HG02870 (cell line): ENCODE measurements at regions not wholly inside any gene's neighbourhood (a gene's known extent, or its start where the extent isn't known, plus 50 kb on each side); places are given as distances from the start of the nearest gene placed in this dataset.

Experiments used
- ATAC-seq: cut with Tn5 transposase; IDR thresholded peaks from one replicate; pipeline ENCODE4 v1.9.1; 2021; ENCODE audit warnings: mild to moderate bottlenecking, moderate library complexity; ENCODE audit not compliant: unreplicated experiment

- no peak for ATAC-seq
Measured at GRCh38 chr2:128447538-128447995, 128.9 kb upstream of the HS6ST1 start.

GRCh38 chr2:128448331-128449225 is 129.9 kb upstream of the HS6ST1 start:
- ATAC-seq: no peak

- ATAC-seq: no peak
Measured at GRCh38 chr2:128449226-128450061, 130.8 kb upstream of the HS6ST1 start.

- no peak for ATAC-seq
Measured at GRCh38 chr2:128450211-128451024, 131.8 kb upstream of the HS6ST1 start.

GRCh38 chr2:128451084-128452023 is 132.7 kb upstream of the HS6ST1 start:
- ATAC-seq: no peak

- ATAC-seq: no peak
Measured at GRCh38 chr2:128452024-128452411, 133.3 kb upstream of the HS6ST1 start.

GRCh38 chr2:128452536-128453530 is 134.2 kb upstream of the HS6ST1 start:
- no peak for ATAC-seq

GRCh38 chr2:128454980-128455720 is 136.5 kb upstream of the HS6ST1 start:
- ATAC-seq: no peak

- no peak for ATAC-seq
Measured at GRCh38 chr2:128455721-128456050, 137.0 kb upstream of the HS6ST1 start.

GRCh38 chr2:128456281-128456680 is 137.6 kb upstream of the HS6ST1 start:
- ATAC-seq: no peak

- no peak for ATAC-seq
Measured at GRCh38 chr2:128457006-128457604, 138.4 kb upstream of the HS6ST1 start.

- no peak for ATAC-seq
Measured at GRCh38 chr2:128457716-128458115, 139.0 kb upstream of the HS6ST1 start.

- ATAC-seq: no peak
Measured at GRCh38 chr2:128458505-128458904, 139.8 kb upstream of the HS6ST1 start.

- ATAC-seq: no peak
Measured at GRCh38 chr2:128464456-128464855, 145.8 kb upstream of the HS6ST1 start.

GRCh38 chr2:128465246-128466170 is 146.8 kb upstream of the HS6ST1 start:
- no peak for ATAC-seq

- ATAC-seq: no peak
Measured at GRCh38 chr2:128466376-128466775, 147.7 kb upstream of the HS6ST1 start.

- ATAC-seq: no peak
Measured at GRCh38 chr2:128466776-128467175, 148.1 kb upstream of the HS6ST1 start.
